MM.1S (cell line): ENCODE measurements at regions not wholly inside any gene's neighbourhood (a gene's known extent, or its start where the extent isn't known, plus 50 kb on each side); places are given as distances from the start of the nearest gene placed in this dataset.

Experiments
- EZH2 ChIP-seq: fragments of 300-600 bp; sonication (generic); optimal IDR thresholded peaks from 2 replicates; pipeline ENCODE3; 2017; ENCODE audit warnings: low read depth, mild to moderate bottlenecking, antibody characterized with exemption, low read length, mixed read lengths
- TF ChIP-seq, protein P1 (sequence below): fragments of 300-600 bp; sonication (generic); IDR thresholded peaks from 2 replicates; pipeline ENCODE4 v1.5.1; 2016; ENCODE audit warnings: antibody characterized with exemption, low read length, mixed read lengths

DNA sequence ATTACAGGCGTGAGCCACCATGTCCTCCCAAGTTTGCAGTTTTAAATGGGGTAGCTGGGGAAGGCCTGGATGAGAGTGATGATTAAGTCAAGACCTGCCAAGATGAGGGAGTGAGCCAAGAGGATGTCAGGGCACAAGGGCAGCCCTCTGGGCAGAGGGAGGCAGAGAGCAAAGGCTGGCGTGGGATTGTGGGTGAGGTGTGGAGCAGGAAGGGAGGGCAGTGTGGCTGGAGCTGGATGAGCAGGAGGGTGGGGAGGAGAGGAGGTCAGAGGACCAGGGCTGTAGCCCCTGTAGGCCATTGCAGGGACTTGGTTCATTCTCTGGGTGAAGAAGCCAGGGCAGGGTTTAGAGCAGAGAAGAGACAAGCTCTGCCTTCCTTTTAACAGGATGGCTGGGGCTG lies 53.7 kb upstream of the CTNNA1 start:
- TF ChIP-seq, protein P1, sequence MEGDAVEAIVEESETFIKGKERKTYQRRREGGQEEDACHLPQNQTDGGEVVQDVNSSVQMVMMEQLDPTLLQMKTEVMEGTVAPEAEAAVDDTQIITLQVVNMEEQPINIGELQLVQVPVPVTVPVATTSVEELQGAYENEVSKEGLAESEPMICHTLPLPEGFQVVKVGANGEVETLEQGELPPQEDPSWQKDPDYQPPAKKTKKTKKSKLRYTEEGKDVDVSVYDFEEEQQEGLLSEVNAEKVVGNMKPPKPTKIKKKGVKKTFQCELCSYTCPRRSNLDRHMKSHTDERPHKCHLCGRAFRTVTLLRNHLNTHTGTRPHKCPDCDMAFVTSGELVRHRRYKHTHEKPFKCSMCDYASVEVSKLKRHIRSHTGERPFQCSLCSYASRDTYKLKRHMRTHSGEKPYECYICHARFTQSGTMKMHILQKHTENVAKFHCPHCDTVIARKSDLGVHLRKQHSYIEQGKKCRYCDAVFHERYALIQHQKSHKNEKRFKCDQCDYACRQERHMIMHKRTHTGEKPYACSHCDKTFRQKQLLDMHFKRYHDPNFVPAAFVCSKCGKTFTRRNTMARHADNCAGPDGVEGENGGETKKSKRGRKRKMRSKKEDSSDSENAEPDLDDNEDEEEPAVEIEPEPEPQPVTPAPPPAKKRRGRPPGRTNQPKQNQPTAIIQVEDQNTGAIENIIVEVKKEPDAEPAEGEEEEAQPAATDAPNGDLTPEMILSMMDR, result no peak
- TF ChIP-seq EZH2, result no peak
